ENCODE measurements at regions not wholly inside any gene's neighbourhood (a gene's known extent, or its start where the extent isn't known, plus 50 kb on each side); places are given as distances from the start of the nearest gene placed in this dataset.

GRCh38 chr15:91498749-91499062 is 354.8 kb upstream of the SLCO3A1 start:
- H3K4me3 ChIP-seq (ENCODE audit: low read depth, low read length): no peak overlapping the region
- no peak for TF ChIP-seq CTCF (IDR thresholded peaks at IDR 0.05; ENCODE audit: low read depth, low read length, missing control alignments)
- DNase-seq (ENCODE audit: low read depth): no peak

GRCh38 chr15:91499774-91500383 is 353.6 kb upstream of the SLCO3A1 start:
- no peak for TF ChIP-seq CTCF (IDR thresholded peaks at IDR 0.05; ENCODE audit: low read depth, low read length, missing control alignments)
- H3K4me3 ChIP-seq (ENCODE audit: low read depth, low read length): no peak overlapping the region

GRCh38 chr15:91508633-91509032 is 344.9 kb upstream of the SLCO3A1 start:
- no peak for DNase-seq (ENCODE audit: low read depth)
- no peak overlapping the region for H3K4me3 ChIP-seq (ENCODE audit: low read depth, low read length)
- no peak for TF ChIP-seq CTCF (IDR thresholded peaks at IDR 0.05; ENCODE audit: low read depth, low read length, missing control alignments)

More at GRCh38 chr15:91499774-91500383, 353.6 kb upstream of the SLCO3A1 start:
- no peak for DNase-seq (ENCODE audit: low read depth)

GRCh38 chr15:91514147-91514546 is 339.4 kb upstream of the SLCO3A1 start:
- no peak overlapping the region for H3K4me3 ChIP-seq (ENCODE audit: low read depth, low read length)
- no peak for TF ChIP-seq CTCF (IDR thresholded peaks at IDR 0.05; ENCODE audit: low read depth, low read length, missing control alignments)
- DNase-seq (ENCODE audit: low read depth): no peak

- TF ChIP-seq CTCF (IDR thresholded peaks at IDR 0.05; ENCODE audit: low read depth, low read length, missing control alignments): no peak
- H3K4me3 ChIP-seq (ENCODE audit: low read depth, low read length): no peak overlapping the region
- no peak for DNase-seq (ENCODE audit: low read depth)
Measured at GRCh38 chr15:91515188-91515754, 338.2 kb upstream of the SLCO3A1 start.

GRCh38 chr15:91516866-91517265 is 336.6 kb upstream of the SLCO3A1 start:
- no peak overlapping the region for H3K4me3 ChIP-seq (ENCODE audit: low read depth, low read length)
- DNase-seq (ENCODE audit: low read depth): no peak

More at GRCh38 chr15:91516866-91517265, 336.6 kb upstream of the SLCO3A1 start:
- TF ChIP-seq CTCF (IDR thresholded peaks at IDR 0.05; ENCODE audit: low read depth, low read length, missing control alignments): no peak

All from GM12864 (cell line).